NCI-H82 (cell line): ENCODE measurements at regions not wholly inside any gene's neighbourhood (a gene's known extent, or its start where the extent isn't known, plus 50 kb on each side); places are given as distances from the start of the nearest gene placed in this dataset.

Experiments used
- DNase-seq: peaks from one replicate; lab custom pipeline; 2025; lab: John Stamatoyannopoulos, UW

GRCh38 chr2:165033402-165033801, 78.1 kb upstream of the SLC38A11 start:
- no peak for DNase-seq

DNA sequence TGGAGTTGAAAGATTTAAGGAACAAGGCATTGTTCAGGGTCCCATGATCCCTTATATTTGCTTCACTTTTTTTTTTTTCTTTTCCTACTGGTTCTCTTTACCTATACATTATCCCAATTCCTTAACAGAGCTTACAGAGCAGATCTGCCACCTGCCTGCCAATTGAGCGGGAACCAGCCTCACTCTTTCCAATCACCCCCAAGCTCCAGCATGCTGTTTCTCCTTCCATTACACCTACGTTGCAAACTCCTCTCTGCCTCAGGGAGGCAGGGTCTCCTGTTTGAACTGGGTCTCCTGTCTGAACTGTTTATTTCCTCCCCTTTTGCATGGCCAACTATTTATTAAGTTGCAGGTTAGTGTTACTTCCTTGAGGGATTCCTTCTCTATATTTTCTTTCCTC, 77.2 kb upstream of the SLC38A11 start:
- no peak for DNase-seq

- DNase-seq = no peak
Measured at GRCh38 chr2:165024199-165024598, 68.9 kb upstream of the SLC38A11 start.

DNA sequence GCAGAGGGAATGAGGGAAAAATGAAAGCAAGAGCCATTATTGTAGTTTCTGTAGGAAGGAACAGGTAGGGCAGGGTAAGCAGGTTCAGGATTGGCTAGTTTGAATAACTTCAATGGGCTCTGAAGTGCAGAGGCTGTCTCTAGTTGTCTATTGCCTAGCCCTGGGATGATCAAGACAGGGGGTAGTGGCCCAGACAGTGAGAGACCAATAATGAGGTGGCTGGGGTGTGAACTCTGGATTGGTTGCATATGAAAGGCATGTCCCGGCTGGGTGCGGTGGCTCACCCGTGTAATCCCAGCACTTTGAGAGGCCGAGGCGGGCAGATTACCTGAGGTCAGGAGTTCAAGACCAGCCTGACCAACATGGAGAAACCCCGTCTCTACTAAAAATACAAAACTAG, 67.5 kb upstream of the SLC38A11 start:
- no peak for DNase-seq

DNA sequence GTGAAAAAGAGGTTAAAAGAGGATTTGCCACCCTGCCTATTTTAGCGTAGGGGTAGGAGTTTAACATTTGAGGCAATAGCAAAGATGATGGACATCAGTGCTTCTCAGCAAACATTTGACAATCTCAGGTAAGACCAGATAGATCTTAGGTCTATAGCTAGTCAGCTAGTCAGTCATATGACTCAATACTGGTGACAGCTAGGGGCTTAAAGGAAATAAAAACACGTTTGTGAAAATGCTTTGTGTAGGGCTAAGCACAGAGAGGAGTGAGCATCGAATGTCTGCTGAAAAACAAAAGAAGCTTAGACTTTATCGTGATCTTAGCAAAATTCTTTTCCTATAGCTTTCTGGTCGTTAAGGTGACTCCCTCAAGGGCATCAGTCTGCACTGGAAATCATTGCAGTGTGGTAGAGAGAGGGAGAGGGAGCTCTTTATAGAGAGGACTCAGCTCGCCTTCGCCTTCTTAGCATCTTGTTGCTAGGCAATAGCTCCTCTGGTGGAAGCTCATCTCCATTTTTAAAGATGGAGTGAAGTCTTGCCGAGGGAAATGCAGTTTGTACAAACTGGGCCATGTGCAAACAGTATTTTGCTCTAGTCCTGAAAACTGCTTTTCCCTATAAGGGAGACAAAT, 62.8 kb upstream of the SLC38A11 start:
- DNase-seq = peak; percentile 75

- DNase-seq = peak; percentile 81
Measured at GRCh38 chr2:165016772-165017411, 61.6 kb upstream of the SLC38A11 start.

DNA sequence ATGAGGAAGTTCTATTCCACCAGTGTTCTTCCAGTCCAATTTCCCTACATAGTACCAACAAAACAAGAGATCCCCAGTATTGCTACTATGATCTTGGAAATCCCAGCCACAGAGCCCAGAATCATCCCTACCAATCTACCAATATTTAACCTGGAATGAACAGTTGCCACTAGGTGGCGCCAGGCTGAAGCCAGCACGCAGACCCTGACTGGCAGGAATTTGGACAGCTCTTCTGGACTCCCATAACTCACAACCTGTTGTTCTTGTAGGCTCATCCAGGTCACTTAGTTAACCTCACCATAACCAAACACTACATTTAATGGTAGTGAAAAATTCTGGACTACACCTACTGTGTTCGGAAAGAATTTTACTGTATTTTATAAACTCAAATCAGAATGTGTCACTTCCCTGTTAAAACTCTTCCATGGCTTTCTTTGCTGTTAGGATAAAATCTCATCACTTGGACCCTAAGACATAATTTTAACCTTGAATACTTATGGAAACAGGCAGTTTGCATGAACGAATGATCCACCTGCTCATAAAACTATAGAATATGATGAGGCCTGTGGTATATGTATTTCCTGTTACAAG, 59.8 kb upstream of the SLC38A11 start:
- DNase-seq = peak; percentile 86

DNA sequence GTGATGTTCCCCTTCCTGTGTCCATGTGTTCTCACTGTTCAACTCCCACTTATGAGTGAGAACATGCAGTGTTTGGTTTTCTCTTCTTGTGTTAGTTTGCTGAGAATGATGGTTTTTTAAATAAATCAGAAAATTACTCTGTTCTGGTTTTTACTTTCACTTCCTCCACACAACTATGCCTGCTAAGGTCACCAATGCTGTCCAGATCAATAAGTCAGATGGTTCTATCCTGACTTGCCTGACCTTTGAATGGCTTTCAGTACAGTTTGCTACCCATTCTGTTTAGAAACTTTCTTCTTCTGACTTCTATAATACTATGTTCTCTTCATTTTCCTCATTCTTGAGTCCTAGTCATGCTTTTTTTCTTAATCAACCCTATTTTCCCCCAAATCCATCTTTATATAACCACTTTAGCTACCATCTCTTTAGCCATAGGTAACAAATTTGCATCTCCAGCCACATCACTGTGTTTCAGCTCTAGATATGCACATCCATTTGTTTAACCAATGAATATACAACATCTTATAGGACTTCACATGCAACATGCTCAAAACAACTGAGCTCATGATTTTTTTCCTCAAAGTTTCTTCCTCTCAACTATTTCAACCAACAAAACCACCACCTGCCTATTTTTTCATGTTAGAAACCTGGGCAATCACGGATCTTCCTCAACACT, 58.8 kb upstream of the SLC38A11 start:
- no peak for DNase-seq

GRCh38 chr2:165011199-165011598, 55.9 kb upstream of the SLC38A11 start:
- DNase-seq = no peak

DNA sequence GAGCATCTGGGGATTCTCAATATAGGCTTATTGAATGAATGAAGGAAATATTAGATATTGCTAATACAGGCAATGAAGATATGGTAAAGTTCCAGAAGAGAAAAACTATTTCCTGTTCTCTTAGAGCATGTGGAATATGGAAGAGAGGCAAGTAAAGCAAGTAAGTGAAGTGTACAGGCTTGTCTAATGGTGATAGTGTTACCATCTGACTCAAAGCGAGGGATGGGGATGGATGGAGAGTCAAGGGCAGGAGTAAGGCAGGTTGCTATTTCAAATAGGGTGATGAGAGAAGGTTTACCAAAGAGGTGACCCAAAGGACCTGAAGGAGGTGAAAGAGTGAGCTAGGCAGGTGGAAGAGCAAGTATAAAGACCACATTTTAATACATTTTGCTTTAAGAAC, 55.2 kb upstream of the SLC38A11 start:
- no peak for DNase-seq

DNA sequence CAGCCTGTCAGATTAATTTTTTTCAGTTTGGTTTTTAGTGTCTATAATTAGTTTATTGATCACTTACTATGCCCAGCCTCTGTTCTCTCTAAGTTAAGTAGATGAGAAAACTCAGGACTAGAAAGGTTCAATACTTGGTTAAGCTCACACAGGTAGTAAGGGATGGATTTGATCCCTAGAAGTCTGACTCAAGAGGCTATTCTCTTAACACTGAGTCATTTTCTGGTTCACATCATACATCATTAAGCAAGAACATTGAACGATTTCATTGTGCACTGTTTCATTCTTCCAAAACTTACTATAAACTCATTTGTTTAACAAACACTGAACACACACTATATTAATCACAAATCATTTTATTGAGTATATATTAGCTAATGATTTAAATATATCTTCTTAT, 54.1 kb upstream of the SLC38A11 start:
- no peak for DNase-seq

DNA sequence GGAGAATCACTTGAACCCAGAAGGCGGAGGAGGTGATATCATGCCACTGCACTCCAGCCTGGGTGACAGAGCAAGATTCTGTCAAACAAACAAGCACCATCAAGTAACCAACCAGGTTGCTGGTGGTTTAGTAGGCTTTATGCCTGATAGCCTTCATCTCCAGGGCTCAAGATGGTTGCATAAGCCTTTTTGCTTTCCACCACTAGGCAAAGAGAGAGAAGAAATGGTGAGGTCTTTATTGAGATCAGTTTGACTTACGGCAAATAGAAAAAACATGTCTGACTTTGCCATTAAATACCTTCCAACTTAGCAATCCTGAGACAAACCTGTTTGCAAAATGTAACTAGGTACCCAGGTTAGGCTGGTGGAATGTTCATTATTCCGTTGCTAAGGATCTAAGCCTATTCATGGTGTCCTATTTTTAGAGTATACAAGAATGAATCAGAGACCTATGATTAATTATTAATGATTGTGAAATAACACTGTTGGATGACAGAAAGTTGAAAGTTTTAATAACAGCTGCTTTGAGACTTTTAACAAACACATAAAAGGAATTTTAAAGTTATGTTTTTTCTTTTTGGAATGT, 53.5 kb upstream of the SLC38A11 start:
- DNase-seq = no peak

DNA sequence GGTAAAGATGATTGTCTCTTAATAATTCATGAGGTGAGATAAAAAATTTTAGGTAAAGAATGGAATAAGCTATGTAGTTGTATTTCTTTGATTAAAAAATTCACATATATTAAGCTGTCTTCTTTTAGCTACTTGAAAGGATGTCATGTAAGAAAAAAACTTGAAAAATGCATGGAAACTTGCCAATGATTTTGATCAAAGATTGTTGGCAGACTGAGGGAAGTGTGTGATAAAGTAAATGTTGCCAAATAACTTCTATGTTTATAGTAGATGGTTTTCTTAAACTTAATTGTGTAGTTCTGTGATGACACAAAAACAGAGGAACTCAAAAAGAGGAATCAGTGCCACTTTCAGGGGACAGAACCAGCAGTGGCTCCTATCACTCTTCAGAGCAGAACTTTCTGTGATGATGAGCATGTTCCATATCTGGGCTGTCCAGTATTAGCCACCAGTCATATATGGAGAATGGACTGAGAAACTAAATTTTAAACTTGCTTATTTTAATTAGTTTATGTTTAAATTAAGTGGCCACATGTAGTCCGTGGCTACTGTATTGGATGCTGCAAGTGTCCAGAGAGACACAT, 51.9 kb upstream of the SLC38A11 start:
- DNase-seq = no peak
